HEK293 (cell line): ENCODE measurements at regions not wholly inside any gene's neighbourhood (a gene's known extent, or its start where the extent isn't known, plus 50 kb on each side); places are given as distances from the start of the nearest gene placed in this dataset.
A peak's percentile ranks its signal among the peaks of the same experiment; 100 is the strongest.

Experiments
- CTCF ChIA-PET: fragments of 350-600 bp; formaldehyde crosslinking; extraction: SDS; loops from one replicate; lab custom pipeline; 2021; ENCODE audit warnings: antibody characterized with exemption; lab: Yijun Ruan, JAX
- POLR2A ChIA-PET: fragments of 300-600 bp; formaldehyde crosslinking; extraction: SDS; loops from one replicate; lab custom pipeline; 2020; ENCODE audit warnings: antibody characterized with exemption, inconsistent platforms; lab: Yijun Ruan, JAX
- H3K27ac ChIP-seq: fragments of 200-500 bp; sonication (Bioruptor generic); 2 replicates; pipeline ENCODE4 v1.5.1; 2014; ENCODE audit warnings: low read depth, low read length, control low read depth, inconsistent platforms; ENCODE audit errors: extremely low read depth
- H3K36me3 ChIP-seq, 2 experiments: fragments of 200-500 bp in 1 of 2; sonication (Bioruptor generic) in 1 of 2; 1 replicate in 1 of 2; 2 replicates in 1 of 2; pipeline ENCODE4 v1.5.1; 2014 to 2017; ENCODE audit warnings: inconsistent platforms in 2 of 2, low read length in 2 of 2; ENCODE audit not compliant: control insufficient read depth in 2 of 2, insufficient read depth in 1 of 2
- H3K4me1 ChIP-seq: fragments of 200-500 bp; sonication (Bioruptor generic); 2 replicates; pipeline ENCODE4 v1.5.1; 2014; ENCODE audit warnings: mild to moderate bottlenecking, low read length, inconsistent platforms; ENCODE audit not compliant: control insufficient read depth, insufficient read depth
- H3K4me3 ChIP-seq: 2 replicates; pipeline ENCODE4 v1.5.1; 2011; ENCODE audit warnings: low read depth, mild to moderate bottlenecking, control low read depth, low read length, moderate library complexity
- H3K9me3 ChIP-seq: fragments of 200-500 bp; sonication (Bioruptor generic); 2 replicates; pipeline ENCODE4 v1.5.1; 2014; ENCODE audit warnings: low read depth, low read length, inconsistent platforms; ENCODE audit not compliant: control insufficient read depth, insufficient read depth
- EGR2 ChIP-seq: fragments of 450-650 bp; formaldehyde crosslinking; IDR thresholded peaks from 2 replicates; pipeline ENCODE4 v1.5.1; 2016; ENCODE audit warnings: low read depth, missing biosample characterization, missing genetic modification characterization
- HOXA7 ChIP-seq: sonication (generic); formaldehyde crosslinking; IDR thresholded peaks from 2 replicates; pipeline ENCODE4 v1.8.1; 2022; ENCODE audit warnings: missing genetic modification reagents, borderline replicate concordance
- INSM2 ChIP-seq: fragments of 450-650 bp; formaldehyde crosslinking; IDR thresholded peaks from 2 replicates; pipeline ENCODE4 v1.5.1; 2016; ENCODE audit warnings: missing biosample characterization, missing genetic modification characterization
- KLF16 ChIP-seq: fragments of 450-650 bp; formaldehyde crosslinking; IDR thresholded peaks from 2 replicates; pipeline ENCODE4 v1.5.1; 2017; ENCODE audit warnings: missing biosample characterization, missing genetic modification characterization
- KLF8 ChIP-seq: fragments of 450-650 bp; formaldehyde crosslinking; IDR thresholded peaks from 2 replicates; pipeline ENCODE4 v1.5.1; 2016; ENCODE audit warnings: missing biosample characterization, missing genetic modification characterization
- YY2 ChIP-seq: fragments of 450-650 bp; formaldehyde crosslinking; IDR thresholded peaks from 2 replicates; pipeline ENCODE4 v1.5.1; 2016; ENCODE audit warnings: missing biosample characterization, missing genetic modification characterization
- ZBTB20 ChIP-seq: fragments of 450-650 bp; formaldehyde crosslinking; IDR thresholded peaks from 2 replicates; pipeline ENCODE4 v1.5.1; 2016; ENCODE audit warnings: missing biosample characterization, missing genetic modification characterization
- ZBTB49 ChIP-seq: fragments of 450-650 bp; formaldehyde crosslinking; IDR thresholded peaks from 2 replicates; pipeline ENCODE4 v1.5.1; 2016; ENCODE audit warnings: missing biosample characterization, missing genetic modification characterization, low read depth
- ZFHX2 ChIP-seq: fragments of 450-650 bp; formaldehyde crosslinking; conservative IDR thresholded peaks from 2 replicates; pipeline ENCODE4 v1.5.1; 2016; ENCODE audit warnings: missing biosample characterization, missing genetic modification characterization
- ZNF121 ChIP-seq: fragments of 450-650 bp; formaldehyde crosslinking; IDR thresholded peaks from 2 replicates; pipeline ENCODE4 v1.5.1; 2016; ENCODE audit warnings: missing biosample characterization, missing genetic modification characterization
- ZNF18 ChIP-seq: fragments of 450-650 bp; formaldehyde crosslinking; IDR thresholded peaks from 2 replicates; pipeline ENCODE4 v1.5.1; 2016; ENCODE audit warnings: missing biosample characterization, missing genetic modification characterization
- ZNF19 ChIP-seq: fragments of 450-650 bp; formaldehyde crosslinking; IDR thresholded peaks from 2 replicates; pipeline ENCODE4; 2016; ENCODE audit warnings: missing biosample characterization, missing genetic modification characterization, low read depth
- ZNF211 ChIP-seq: fragments of 450-650 bp; formaldehyde crosslinking; IDR thresholded peaks from 2 replicates; pipeline ENCODE4 v1.5.1; 2016; ENCODE audit warnings: low read depth, missing biosample characterization, missing genetic modification characterization
- ZNF214 ChIP-seq: fragments of 450-650 bp; formaldehyde crosslinking; IDR thresholded peaks from 2 replicates; pipeline ENCODE4 v1.5.1; 2017; ENCODE audit warnings: missing biosample characterization, mild to moderate bottlenecking, missing genetic modification characterization, borderline replicate concordance
- ZNF23 ChIP-seq: fragments of 450-650 bp; formaldehyde crosslinking; IDR thresholded peaks from 2 replicates; pipeline ENCODE4 v1.5.1; 2016; ENCODE audit warnings: missing biosample characterization, missing genetic modification characterization, borderline replicate concordance
- ZNF302 ChIP-seq: fragments of 450-650 bp; formaldehyde crosslinking; IDR thresholded peaks from 2 replicates; pipeline ENCODE4 v1.5.1; 2016; ENCODE audit warnings: missing biosample characterization, missing genetic modification characterization, low read depth
- ZNF311 ChIP-seq: fragments of 450-650 bp; formaldehyde crosslinking; IDR thresholded peaks from 2 replicates; pipeline ENCODE4 v1.5.1; 2017; ENCODE audit warnings: missing biosample characterization, missing genetic modification characterization, borderline replicate concordance
- ZNF514 ChIP-seq: fragments of 450-650 bp; formaldehyde crosslinking; IDR thresholded peaks from 2 replicates; pipeline ENCODE4 v1.5.1; 2016; ENCODE audit warnings: missing biosample characterization, missing genetic modification characterization
- ZNF548 ChIP-seq: fragments of 450-650 bp; formaldehyde crosslinking; IDR thresholded peaks from 2 replicates; pipeline ENCODE4 v1.5.1; 2016; ENCODE audit warnings: missing biosample characterization, missing genetic modification characterization
- ZNF585B ChIP-seq: fragments of 450-650 bp; formaldehyde crosslinking; IDR thresholded peaks from 2 replicates; pipeline ENCODE4 v1.5.1; 2016; ENCODE audit warnings: missing biosample characterization, missing genetic modification characterization
- ZNF670 ChIP-seq: fragments of 450-650 bp; formaldehyde crosslinking; IDR thresholded peaks from 2 replicates; pipeline ENCODE4 v1.5.1; 2016; ENCODE audit warnings: missing biosample characterization, missing genetic modification characterization, low read depth
- ZNF785 ChIP-seq: fragments of 450-650 bp; formaldehyde crosslinking; IDR thresholded peaks from 2 replicates; pipeline ENCODE4 v1.5.1; 2016; ENCODE audit warnings: missing biosample characterization, missing genetic modification characterization
- TF ChIP-seq, protein P1 (sequence below): sonication (generic); formaldehyde crosslinking; IDR thresholded peaks from 2 replicates; pipeline ENCODE4 v1.8.1; 2022; ENCODE audit warnings: mild to moderate bottlenecking, moderate library complexity, missing genetic modification reagents
- TF ChIP-seq, protein P2 (sequence below): fragments of 450-650 bp; formaldehyde crosslinking; IDR thresholded peaks from 2 replicates; pipeline ENCODE4 v1.5.1; 2016; ENCODE audit warnings: missing biosample characterization, missing genetic modification characterization

GRCh38 chr6:154909311-154909710 lies 85.8 kb upstream of the TIAM2 start:
- H3K4me1 ChIP-seq, result peaks cover 7% of the 10 kb centered on the region; the same call in 1 of the 2 replicates
- H3K36me3 ChIP-seq, result no peaks in the 10 kb centered on the region
- POLR2A ChIA-PET, result no interaction called here
- H3K4me3 ChIP-seq, result no peak overlapping the region
- no peak for TF ChIP-seq KLF8
- TF ChIP-seq INSM2 (tag by site-specific recombination), result no peak
- peak; percentile 43 for TF ChIP-seq EGR2 (tag by site-specific recombination)
- peak; percentile 40 for TF ChIP-seq ZFHX2 (tag by site-specific recombination)
- CTCF ChIA-PET, result interaction anchor here (0.5 to 2.0 kb wide), 9 partner anchors 9 to 757 kb away, joined by 3 to 7 read pairs (median 4); no protein-coding TSS in a partner anchor
- no peak overlapping the region for H3K27ac ChIP-seq
- H3K9me3 ChIP-seq, result no peaks in the 10 kb centered on the region

GRCh38 chr6:154909821-154910220 lies 85.3 kb upstream of the TIAM2 start:
- POLR2A ChIA-PET, result no interaction called here
- Histone ChIP-seq H3K4me1 (peaks cover 7% of the 10 kb centered on the region; the same call in 1 of the 2 replicates), H3K9me3 (no peaks in the 10 kb centered on the region), H3K4me3 (no peak overlapping the region), H3K36me3 (no peaks in the 10 kb centered on the region), H3K27ac (no peak overlapping the region)
- CTCF ChIA-PET, result interaction anchor here (0.5 to 1.3 kb wide), 6 partner anchors 8 to 256 kb away, joined by 3 to 5 read pairs (median 3); no protein-coding TSS in a partner anchor
- TF ChIP-seq, protein P1, sequence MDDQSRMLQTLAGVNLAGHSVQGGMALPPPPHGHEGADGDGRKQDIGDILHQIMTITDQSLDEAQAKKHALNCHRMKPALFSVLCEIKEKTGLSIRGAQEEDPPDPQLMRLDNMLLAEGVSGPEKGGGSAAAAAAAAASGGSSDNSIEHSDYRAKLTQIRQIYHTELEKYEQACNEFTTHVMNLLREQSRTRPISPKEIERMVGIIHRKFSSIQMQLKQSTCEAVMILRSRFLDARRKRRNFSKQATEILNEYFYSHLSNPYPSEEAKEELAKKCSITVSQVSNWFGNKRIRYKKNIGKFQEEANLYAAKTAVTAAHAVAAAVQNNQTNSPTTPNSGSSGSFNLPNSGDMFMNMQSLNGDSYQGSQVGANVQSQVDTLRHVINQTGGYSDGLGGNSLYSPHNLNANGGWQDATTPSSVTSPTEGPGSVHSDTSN (CRISPR knock-in tag), result no peak
- TF ChIP-seq ZBTB20 (tag by site-specific recombination), result no peak

DNA sequence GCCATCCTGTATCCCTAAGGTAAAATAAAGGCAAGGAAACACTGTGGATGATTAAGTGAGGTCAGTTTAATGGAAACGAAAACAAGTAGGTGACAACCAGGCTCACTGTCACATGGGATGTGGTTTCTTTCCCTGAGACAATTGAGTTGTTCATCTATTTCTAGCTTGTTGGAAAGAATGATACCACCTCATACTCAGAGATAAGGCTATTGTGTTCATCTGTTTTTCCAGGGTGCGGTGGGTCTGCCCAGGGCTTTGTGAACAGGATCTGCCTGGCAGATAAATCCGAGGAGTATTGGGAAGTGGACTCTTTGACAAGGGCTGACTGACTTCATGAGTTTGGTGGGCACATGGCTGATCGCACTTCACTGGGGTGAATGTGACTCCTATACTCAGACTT lies 80.8 kb upstream of the TIAM2 start:
- POLR2A ChIA-PET, result no interaction called here
- Histone ChIP-seq H3K36me3 (no peaks in the 10 kb centered on the region), H3K4me1 (no peaks in the 10 kb centered on the region), H3K9me3 (no peaks in the 10 kb centered on the region), H3K27ac (no peak overlapping the region), H3K4me3 (no peak overlapping the region)
- CTCF ChIA-PET, result interaction anchor here (1.2 to 1.3 kb wide), 2 partner anchors 14 to 263 kb away, joined by 3 to 7 read pairs; no protein-coding TSS in a partner anchor
- TF ChIP-seq ZNF514 (tag by site-specific recombination), result no peak
- no peak for TF ChIP-seq ZNF18 (tag by site-specific recombination)
- TF ChIP-seq, protein P2, sequence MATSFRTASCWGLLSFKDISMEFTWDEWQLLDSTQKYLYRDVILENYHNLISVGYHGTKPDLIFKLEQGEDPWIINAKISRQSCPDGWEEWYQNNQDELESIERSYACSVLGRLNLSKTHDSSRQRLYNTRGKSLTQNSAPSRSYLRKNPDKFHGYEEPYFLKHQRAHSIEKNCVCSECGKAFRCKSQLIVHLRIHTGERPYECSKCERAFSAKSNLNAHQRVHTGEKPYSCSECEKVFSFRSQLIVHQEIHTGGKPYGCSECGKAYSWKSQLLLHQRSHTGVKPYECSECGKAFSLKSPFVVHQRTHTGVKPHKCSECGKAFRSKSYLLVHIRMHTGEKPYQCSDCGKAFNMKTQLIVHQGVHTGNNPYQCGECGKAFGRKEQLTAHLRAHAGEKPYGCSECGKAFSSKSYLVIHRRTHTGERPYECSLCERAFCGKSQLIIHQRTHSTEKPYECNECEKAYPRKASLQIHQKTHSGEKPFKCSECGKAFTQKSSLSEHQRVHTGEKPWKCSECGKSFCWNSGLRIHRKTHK (tag by site-specific recombination), result no peak
- no peak for TF ChIP-seq ZNF670
- TF ChIP-seq ZNF23 (tag by site-specific recombination), result no peak
- no peak for TF ChIP-seq ZBTB49 (tag by site-specific recombination)
- TF ChIP-seq ZNF214, result no peak
- no peak for TF ChIP-seq YY2 (tag by site-specific recombination)
- no peak for TF ChIP-seq ZNF121
- TF ChIP-seq ZNF211 (tag by site-specific recombination), result no peak
- no peak for TF ChIP-seq ZNF585B (tag by site-specific recombination)
- no peak for TF ChIP-seq ZNF302 (tag by site-specific recombination)
- no peak for TF ChIP-seq ZNF785 (tag by site-specific recombination)
- no peak for TF ChIP-seq HOXA7 (CRISPR knock-in tag)
- TF ChIP-seq ZNF548, result no peak
- TF ChIP-seq KLF16 (tag by site-specific recombination), result no peak
- no peak for TF ChIP-seq ZNF19 (tag by site-specific recombination)
- no peak for TF ChIP-seq ZNF311 (tag by site-specific recombination)
